H9 (cell line): ENCODE measurements at regions not wholly inside any gene's neighbourhood (a gene's known extent, or its start where the extent isn't known, plus 50 kb on each side); places are given as distances from the start of the nearest gene placed in this dataset.

Source experiments
- DNase-seq: peaks from one replicate; pipeline ENCODE4 v3.0.0-alpha.2; 2017
- H2AFZ ChIP-seq: one replicate; pipeline ENCODE4 v1.6.1; 2013; ENCODE audit warnings: mild to moderate bottlenecking, low read length, control low read depth, moderate library complexity
- H2AK5ac ChIP-seq: 2 replicates; pipeline ENCODE4 v1.6.1; 2013; ENCODE audit warnings: low read length, control low read depth, mixed read lengths; ENCODE audit not compliant: insufficient read length
- H2BK120ac ChIP-seq: one replicate; pipeline ENCODE4 v1.6.1; 2013; ENCODE audit warnings: low read depth, mild to moderate bottlenecking, low read length, control low read depth, inconsistent platforms; ENCODE audit not compliant: poor library complexity, severe bottlenecking
- H2BK12ac ChIP-seq: 2 replicates; pipeline ENCODE4 v1.6.1; 2013; ENCODE audit warnings: low read length, control low read depth, mixed read lengths, low read depth; ENCODE audit not compliant: insufficient read length
- H2BK15ac ChIP-seq: 2 replicates; pipeline ENCODE4 v1.6.1; 2013; ENCODE audit warnings: low read depth, low read length, control low read depth
- H2BK20ac ChIP-seq: one replicate; pipeline ENCODE4 v1.6.1; 2013; ENCODE audit warnings: low read depth, mild to moderate bottlenecking, low read length, control low read depth, inconsistent platforms; ENCODE audit not compliant: poor library complexity, severe bottlenecking
- H2BK5ac ChIP-seq: 2 replicates; pipeline ENCODE4 v1.6.1; 2013; ENCODE audit warnings: low read length, control low read depth, mixed read lengths; ENCODE audit not compliant: insufficient read length
- H3K14ac ChIP-seq: 2 replicates; pipeline ENCODE4 v1.6.1; 2013; ENCODE audit warnings: low read length, control low read depth; ENCODE audit not compliant: insufficient read depth
- H3K18ac ChIP-seq: 2 replicates; pipeline ENCODE4 v1.6.1; 2013; ENCODE audit warnings: low read depth, mild to moderate bottlenecking, mixed read lengths, low read length, control low read depth; ENCODE audit not compliant: insufficient read length
- H3K23ac ChIP-seq: 2 replicates; pipeline ENCODE4 v1.6.1; 2013; ENCODE audit warnings: low read length, control low read depth, mixed read lengths, low read depth; ENCODE audit not compliant: insufficient read length
- H3K23me2 ChIP-seq: 2 replicates; pipeline ENCODE4 v1.6.1; 2013; ENCODE audit warnings: low read depth, mild to moderate bottlenecking, mixed read lengths, low read length, control low read depth; ENCODE audit not compliant: insufficient read length, poor library complexity, severe bottlenecking
- H3K27ac ChIP-seq: 2 replicates; pipeline ENCODE4 v1.5.1; 2013; ENCODE audit warnings: low read length, control low read depth, mixed read lengths, low read depth; ENCODE audit not compliant: insufficient read length
- H3K27me3 ChIP-seq: 2 replicates; pipeline ENCODE4 v1.6.1; 2013; ENCODE audit warnings: low read length, control low read depth, inconsistent platforms; ENCODE audit not compliant: insufficient read depth
- H3K4ac ChIP-seq: 2 replicates; pipeline ENCODE4 v1.6.1; 2013; ENCODE audit warnings: low read depth, mild to moderate bottlenecking, control low read depth, inconsistent platforms, low read length, moderate library complexity
- H3K4me1 ChIP-seq: 2 replicates; pipeline ENCODE4 v1.6.1; 2013; ENCODE audit warnings: low read length, control low read depth, inconsistent platforms; ENCODE audit not compliant: insufficient read depth
- H3K4me2 ChIP-seq: 2 replicates; pipeline ENCODE4 v1.6.1; 2013; ENCODE audit warnings: low read length, control low read depth, mixed read lengths; ENCODE audit not compliant: insufficient read length, insufficient read depth
- H3K56ac ChIP-seq: 2 replicates; pipeline ENCODE4 v1.6.1; 2013; ENCODE audit warnings: low read depth, mild to moderate bottlenecking, mixed read lengths, low read length, control low read depth; ENCODE audit not compliant: insufficient read length
- H3K79me1 ChIP-seq: 2 replicates; pipeline ENCODE4 v1.6.1; 2013; ENCODE audit warnings: low read depth, mild to moderate bottlenecking, moderate library complexity, low read length, control low read depth, inconsistent platforms; ENCODE audit not compliant: insufficient read depth, poor library complexity, severe bottlenecking
- H3K79me2 ChIP-seq: 2 replicates; pipeline ENCODE4 v1.6.1; 2013; ENCODE audit warnings: low read length, control low read depth, inconsistent platforms; ENCODE audit not compliant: insufficient read depth
- H3K9ac ChIP-seq: 2 replicates; pipeline ENCODE4 v1.6.1; 2013; ENCODE audit warnings: low read length, control low read depth, mixed read lengths; ENCODE audit not compliant: insufficient read length; ENCODE audit errors: extremely low read depth
- H3K9me3 ChIP-seq: one replicate; pipeline ENCODE4 v1.6.1; 2013; ENCODE audit warnings: low read depth, low read length, inconsistent platforms; ENCODE audit not compliant: control insufficient read depth
- H3T11ph ChIP-seq: one replicate; pipeline ENCODE4 v1.6.1; 2013; ENCODE audit warnings: mild to moderate bottlenecking, low read length, control low read depth, inconsistent platforms
- H4K20me1 ChIP-seq: one replicate; pipeline ENCODE4 v1.6.1; 2013; ENCODE audit not compliant: control insufficient read depth, insufficient read length, insufficient read depth
- H4K5ac ChIP-seq: 2 replicates; pipeline ENCODE4 v1.6.1; 2013; ENCODE audit warnings: low read depth, mild to moderate bottlenecking, mixed read lengths, low read length, control low read depth; ENCODE audit not compliant: insufficient read length
- H4K8ac ChIP-seq: replicated peaks from 2 replicates; pipeline ENCODE4 v1.6.1; 2013; ENCODE audit warnings: low read length, control low read depth, mixed read lengths, low read depth; ENCODE audit not compliant: insufficient read length
- H4K91ac ChIP-seq: 2 replicates; pipeline ENCODE4 v1.6.1; 2013; ENCODE audit warnings: low read depth, mild to moderate bottlenecking, moderate library complexity, mixed read lengths, low read length, control low read depth; ENCODE audit not compliant: insufficient read length
- H3K27ac Mint-ChIP-seq, 3 experiments: 2 replicates in 2 of 3; 3 replicates in 1 of 3; pipeline ENCODE4 v1.8.0; 2020 to 2021; ENCODE audit warnings: mixed read lengths in 3 of 3, mild to moderate bottlenecking in 1 of 3, moderate library complexity in 1 of 3
- H3K27me3 Mint-ChIP-seq: 2 replicates; pipeline ENCODE4 v1.8.0; 2021; ENCODE audit warnings: low read depth, mild to moderate bottlenecking, moderate library complexity, mixed read lengths
- H3K36me3 Mint-ChIP-seq, 3 experiments: 2 replicates in 2 of 3; 3 replicates in 1 of 3; pipeline ENCODE4 v1.8.0; 2020 to 2021; ENCODE audit warnings: low read depth in 3 of 3, mixed read lengths in 3 of 3; ENCODE audit not compliant: insufficient read depth in 1 of 3
- H3K4me1 Mint-ChIP-seq, 2 experiments: 2 replicates each; pipeline ENCODE4 v1.8.0; 2020; ENCODE audit warnings: mixed read lengths in 2 of 2
- H3K4me3 Mint-ChIP-seq, 2 experiments: 2 replicates in 1 of 2; 3 replicates in 1 of 2; pipeline ENCODE4 v1.8.0; 2020 to 2021; ENCODE audit warnings: mild to moderate bottlenecking in 2 of 2, mixed read lengths in 2 of 2, moderate library complexity in 1 of 2
- H3K9me3 Mint-ChIP-seq, 2 experiments: 2 replicates in 1 of 2; 3 replicates in 1 of 2; pipeline ENCODE4 v1.8.0; 2020; ENCODE audit warnings: mild to moderate bottlenecking in 2 of 2, mixed read lengths in 2 of 2, moderate library complexity in 1 of 2
- WGBS: extraction: QIAGEN DNeasy Blood & Tissue Kit; methylation state at CpG from one replicate; pipeline ENCODE4 v1.1.7; 2013; ENCODE audit warnings: missing lambda C conversion rate, low lambda C conversion rate, mixed read lengths; ENCODE audit not compliant: insufficient read length; ENCODE audit errors: extremely low coverage; 5-methylcytosine and 5-hydroxymethylcytosine counted together
- TF ChIP-seq, protein P1 (sequence below): fragments of 200-600 bp; sonication (generic); conservative IDR thresholded peaks from 3 replicates; pipeline ENCODE4 v1.8.0; 2021; ENCODE audit warnings: antibody characterized with exemption, mild to moderate bottlenecking

DNA sequence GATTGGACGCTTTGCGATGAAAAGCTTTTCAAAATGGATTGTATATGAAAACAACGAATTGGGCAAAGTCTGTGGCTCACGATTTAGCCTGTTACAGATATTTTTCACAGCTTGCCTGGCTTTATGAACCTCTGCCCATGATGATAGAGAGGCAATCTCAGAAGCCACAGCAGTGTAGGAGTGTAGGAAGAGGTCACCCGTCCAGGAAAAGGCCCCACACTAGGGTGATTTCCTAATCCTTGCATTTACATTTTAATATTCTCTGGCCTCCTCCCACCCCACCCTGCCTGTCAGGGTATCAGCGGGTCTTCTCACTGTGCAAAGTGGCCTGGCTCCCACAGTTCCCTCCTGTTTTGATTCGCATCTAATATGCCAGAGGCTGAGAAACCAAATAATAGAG lies 81.8 kb upstream of the FOXN3 start:
- Histone ChIP-seq H2BK120ac (no peak overlapping the region), H3K4me1 (no peaks in the 10 kb centered on the region; the same call in none of the 2 replicates), H3K56ac (no peak overlapping the region), H4K91ac (no peak overlapping the region), H4K5ac (no peak overlapping the region), H3K9ac (no peak overlapping the region), H3K27me3 (no peaks in the 10 kb centered on the region), H2BK15ac (no peak overlapping the region), H2BK12ac (no peak overlapping the region), H4K8ac (no peak overlapping the region), H2BK5ac (no peak overlapping the region), H2BK20ac (no peak overlapping the region), H2AK5ac (no peak overlapping the region), H3K27ac (no peak overlapping the region), H3K18ac (no peak overlapping the region), H4K20me1 (no peaks in the 10 kb centered on the region), H3T11ph (no peak overlapping the region), H3K14ac (no peak overlapping the region), H3K4ac (no peak overlapping the region), H3K79me2 (no peaks in the 10 kb centered on the region), H3K4me2 (no peak overlapping the region), H3K23me2 (no peaks in the 10 kb centered on the region), H3K9me3 (no peaks in the 10 kb centered on the region), H3K23ac (no peak overlapping the region), H3K79me1 (no peaks in the 10 kb centered on the region), H2AFZ (no peak overlapping the region)
- H3K27ac Mint-ChIP-seq: peak overlapping the region in 2 of 3 experiments; percentile 25 to 74; a peak in 2 of 7 replicates
- DNase-seq: no peak
- TF ChIP-seq, protein P1, sequence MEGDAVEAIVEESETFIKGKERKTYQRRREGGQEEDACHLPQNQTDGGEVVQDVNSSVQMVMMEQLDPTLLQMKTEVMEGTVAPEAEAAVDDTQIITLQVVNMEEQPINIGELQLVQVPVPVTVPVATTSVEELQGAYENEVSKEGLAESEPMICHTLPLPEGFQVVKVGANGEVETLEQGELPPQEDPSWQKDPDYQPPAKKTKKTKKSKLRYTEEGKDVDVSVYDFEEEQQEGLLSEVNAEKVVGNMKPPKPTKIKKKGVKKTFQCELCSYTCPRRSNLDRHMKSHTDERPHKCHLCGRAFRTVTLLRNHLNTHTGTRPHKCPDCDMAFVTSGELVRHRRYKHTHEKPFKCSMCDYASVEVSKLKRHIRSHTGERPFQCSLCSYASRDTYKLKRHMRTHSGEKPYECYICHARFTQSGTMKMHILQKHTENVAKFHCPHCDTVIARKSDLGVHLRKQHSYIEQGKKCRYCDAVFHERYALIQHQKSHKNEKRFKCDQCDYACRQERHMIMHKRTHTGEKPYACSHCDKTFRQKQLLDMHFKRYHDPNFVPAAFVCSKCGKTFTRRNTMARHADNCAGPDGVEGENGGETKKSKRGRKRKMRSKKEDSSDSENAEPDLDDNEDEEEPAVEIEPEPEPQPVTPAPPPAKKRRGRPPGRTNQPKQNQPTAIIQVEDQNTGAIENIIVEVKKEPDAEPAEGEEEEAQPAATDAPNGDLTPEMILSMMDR: no peak
- no peak overlapping the region for H3K4me3 Mint-ChIP-seq
- H3K27me3 Mint-ChIP-seq: no peaks in the 10 kb centered on the region; the same call in 1 of the 2 replicates
- WGBS: no CpG with 5 or more reads among the region's 7 CpGs
- peaks cover 35 to 37% of the 10 kb centered on the region in 2 experiments for H3K4me1 Mint-ChIP-seq
- H3K9me3 Mint-ChIP-seq: no peaks in the 10 kb centered on the region
- H3K36me3 Mint-ChIP-seq: peaks cover 8 to 14% (median 9%) of the 10 kb centered on the region in 3 experiments; a peak in 6 of 7 replicates
